Activated CD4-positive, alpha-beta T cell treated with anti-CD3 and anti-CD28 coated beads, Interleukin-2, amount 10 ng/mL, durations not matched to agents 24 days and 14 days (primary cell): ENCODE measurements at regions not wholly inside any gene's neighbourhood (a gene's known extent, or its start where the extent isn't known, plus 50 kb on each side); places are given as distances from the start of the nearest gene placed in this dataset.
"Not testable (repeated sequence)": the region's sequence is repeated elsewhere in the genome, so short reads cannot be mapped to it uniquely, and the experiment has no call there.

Experiments
- DNase-seq: peaks from one replicate; pipeline ENCODE4 v3.0.0; 2022
- H3K27ac Mint-ChIP-seq: one replicate; pipeline ENCODE4 v1.8.0; 2022; ENCODE audit warnings: mild to moderate bottlenecking, mixed read lengths
- H3K27me3 Mint-ChIP-seq: one replicate; pipeline ENCODE4 v1.8.0; 2022; ENCODE audit warnings: mixed read lengths
- H3K36me3 Mint-ChIP-seq: one replicate; pipeline ENCODE4 v1.8.0; 2022; ENCODE audit warnings: low read depth, mild to moderate bottlenecking, mixed read lengths
- H3K4me1 Mint-ChIP-seq: one replicate; pipeline ENCODE4 v1.8.0; 2021; ENCODE audit warnings: mixed read lengths
- H3K4me3 Mint-ChIP-seq: one replicate; pipeline ENCODE4 v1.8.0; 2022; ENCODE audit warnings: mild to moderate bottlenecking, moderate library complexity, mixed read lengths
- H3K9me3 Mint-ChIP-seq: one replicate; pipeline ENCODE4 v1.8.0; 2021; ENCODE audit warnings: mixed read lengths
- intact Hi-C: fragments of 100-400 bp; cut with micrococcal nuclease; formaldehyde crosslinking; loops from one replicate; pipeline ENCODE4 v1.15.1; 2023

DNA sequence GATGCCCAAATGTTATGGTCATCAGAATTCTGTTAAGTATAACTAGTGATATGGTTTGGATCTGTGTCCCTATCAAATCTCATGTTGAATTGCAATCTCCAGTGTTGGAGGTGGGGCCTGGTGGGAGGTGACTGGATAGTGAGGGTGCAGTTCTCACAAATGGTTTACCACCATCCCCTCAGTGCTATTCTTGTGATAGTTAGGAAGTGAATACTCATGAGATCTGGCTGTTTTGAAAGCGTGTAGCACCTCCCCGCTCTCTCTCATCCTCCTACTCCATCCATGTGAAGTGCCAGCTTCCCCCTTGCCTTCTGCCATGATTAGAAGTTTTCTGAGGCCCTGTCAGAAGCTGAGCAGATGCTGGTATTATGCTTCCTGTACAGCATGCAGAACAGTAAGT, 359.5 kb downstream of the TMEM167A start:
- Mint-ChIP-seq H3K9me3 (peaks cover 5% of the 10 kb centered on the region), H3K4me1 (peaks cover 5% of the 10 kb centered on the region)
- DNase-seq: no peak

GRCh38 chr5:82714732-82715131, 362.5 kb downstream of the TMEM167A start:
- not testable (repeated sequence) for H3K4me3 Mint-ChIP-seq, H3K36me3 Mint-ChIP-seq

More for the DNA sequence above, 359.5 kb downstream of the TMEM167A start:
- no peak overlapping the region for H3K27ac Mint-ChIP-seq
- intact Hi-C loops: no loop called here
- H3K4me3 Mint-ChIP-seq: no peak overlapping the region
- peaks cover 1% of the 10 kb centered on the region for H3K27me3 Mint-ChIP-seq
- no peaks in the 10 kb centered on the region for H3K36me3 Mint-ChIP-seq

DNA sequence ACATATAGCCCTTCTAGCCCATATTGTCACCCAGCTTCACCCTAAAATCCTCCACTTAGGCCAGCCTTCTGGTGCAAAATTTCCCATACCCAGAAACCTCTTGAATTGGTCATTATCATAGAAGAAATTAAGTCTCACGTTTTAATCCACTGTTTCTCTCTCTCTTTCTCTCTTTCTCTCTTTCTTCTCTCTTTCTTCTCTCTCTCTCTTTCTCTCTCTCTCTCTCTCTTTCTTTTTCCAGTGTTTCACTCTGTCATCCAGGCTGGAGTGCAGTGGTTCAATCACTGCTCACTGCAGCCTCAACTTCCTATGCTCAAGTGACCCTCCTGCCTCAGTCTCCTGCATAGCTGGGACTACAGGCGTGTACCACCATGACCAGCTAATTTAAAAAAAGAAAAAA, 363.4 kb downstream of the TMEM167A start:
- no peaks in the 10 kb centered on the region for H3K36me3 Mint-ChIP-seq
- H3K4me1 Mint-ChIP-seq: peaks cover 3% of the 10 kb centered on the region
- intact Hi-C loops: no loop called here
- no peaks in the 10 kb centered on the region for H3K9me3 Mint-ChIP-seq
- no peak overlapping the region for H3K4me3 Mint-ChIP-seq
- DNase-seq: no peak
- peaks cover 4% of the 10 kb centered on the region for H3K27me3 Mint-ChIP-seq
- H3K27ac Mint-ChIP-seq: no peak overlapping the region

More at GRCh38 chr5:82714732-82715131, 362.5 kb downstream of the TMEM167A start:
- H3K4me1 Mint-ChIP-seq, H3K27me3 Mint-ChIP-seq, H3K27ac Mint-ChIP-seq, intact Hi-C loops, DNase-seq, H3K9me3 Mint-ChIP-seq: not testable (repeated sequence)

DNA sequence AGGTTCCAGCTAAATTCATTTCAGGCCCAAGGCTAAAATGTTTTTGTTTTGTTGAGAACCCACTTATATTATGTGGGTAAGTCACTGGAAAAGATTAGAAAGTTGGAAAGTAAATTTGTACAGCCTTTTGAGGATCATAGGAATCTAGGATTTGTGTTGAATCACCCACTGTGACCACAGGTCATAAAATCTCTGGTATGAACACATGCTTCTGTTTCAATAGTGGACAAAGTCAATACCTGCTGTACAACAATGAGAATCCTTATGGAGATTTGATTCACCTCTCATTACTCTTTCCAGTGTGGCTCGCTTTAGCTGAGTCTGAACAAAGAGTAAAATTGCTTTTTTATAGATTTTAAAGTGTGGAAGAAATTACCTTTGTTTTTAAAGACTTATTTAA, 369.5 kb downstream of the TMEM167A start:
- Mint-ChIP-seq H3K27me3 (peaks cover 10% of the 10 kb centered on the region), H3K36me3 (no peaks in the 10 kb centered on the region), H3K4me1 (no peaks in the 10 kb centered on the region), H3K27ac (no peak overlapping the region), H3K4me3 (no peak overlapping the region), H3K9me3 (peaks cover 7% of the 10 kb centered on the region)
- no peak for DNase-seq
- intact Hi-C loops: no loop called here

- no peak overlapping the region for H3K4me3 Mint-ChIP-seq
- intact Hi-C loops: no loop called here
Measured at GRCh38 chr5:82704381-82704780, 372.8 kb downstream of the TMEM167A start.

GRCh38 chr5:82702046-82702445, 375.1 kb downstream of the TMEM167A start:
- Mint-ChIP-seq H3K9me3 (peaks cover 7% of the 10 kb centered on the region), H3K27me3 (peaks cover 9% of the 10 kb centered on the region), H3K27ac (no peak overlapping the region), H3K4me3 (no peak overlapping the region), H3K4me1 (no peaks in the 10 kb centered on the region), H3K36me3 (no peaks in the 10 kb centered on the region)
- DNase-seq: no peak
- intact Hi-C loops: no loop called here

More at GRCh38 chr5:82704381-82704780, 372.8 kb downstream of the TMEM167A start:
- Mint-ChIP-seq H3K27me3 (peaks cover 12% of the 10 kb centered on the region), H3K36me3 (no peaks in the 10 kb centered on the region), H3K27ac (no peak overlapping the region), H3K9me3 (peaks cover 7% of the 10 kb centered on the region), H3K4me1 (no peaks in the 10 kb centered on the region)
- DNase-seq: no peak

DNA sequence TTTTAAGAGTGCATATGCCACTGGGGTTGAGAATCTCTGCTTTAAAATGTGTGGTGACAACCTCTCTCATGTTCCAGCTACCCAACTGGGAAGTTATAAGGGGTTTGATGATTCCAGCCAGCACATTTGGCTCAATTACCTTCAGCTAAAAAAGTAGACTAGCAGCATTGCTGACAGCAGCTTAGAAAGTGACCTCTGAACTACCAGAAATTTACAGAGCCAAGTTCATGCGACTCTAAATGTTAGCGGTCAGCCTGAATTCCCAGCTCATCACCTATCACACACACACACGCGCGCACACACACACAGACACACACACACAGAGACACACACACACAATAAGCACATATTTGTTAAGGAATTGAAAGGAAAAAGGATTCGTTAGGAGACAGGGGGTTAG, 377.5 kb downstream of the TMEM167A start:
- H3K4me1 Mint-ChIP-seq: no peaks in the 10 kb centered on the region
- H3K27me3 Mint-ChIP-seq: peaks cover 15% of the 10 kb centered on the region
- H3K4me3 Mint-ChIP-seq: no peak overlapping the region
- no peaks in the 10 kb centered on the region for H3K36me3 Mint-ChIP-seq
- no peak overlapping the region for H3K27ac Mint-ChIP-seq
- intact Hi-C loops: no loop called here
- no peak for DNase-seq
- peaks cover 9% of the 10 kb centered on the region for H3K9me3 Mint-ChIP-seq

DNA sequence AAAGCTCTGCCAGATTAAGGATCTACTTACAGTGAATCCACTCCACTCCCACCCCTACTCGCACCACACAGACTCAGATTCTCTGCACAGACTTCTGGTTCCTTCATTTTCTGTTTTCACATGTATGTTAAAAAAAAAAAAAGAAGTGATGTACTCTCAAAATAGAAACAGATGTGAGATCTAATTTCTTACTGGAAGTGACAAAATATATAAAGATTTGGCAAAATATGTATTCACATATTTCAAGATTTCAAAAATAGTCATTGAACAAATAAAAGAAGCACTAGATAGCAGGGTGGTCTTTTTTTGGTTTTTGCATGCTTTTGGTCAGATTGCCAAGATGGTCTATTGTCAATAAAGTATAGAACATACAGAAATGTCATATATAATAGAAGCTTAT, 379.2 kb downstream of the TMEM167A start:
- peaks cover 14% of the 10 kb centered on the region for H3K27me3 Mint-ChIP-seq
- H3K4me3 Mint-ChIP-seq: no peak overlapping the region
- H3K27ac Mint-ChIP-seq: no peak overlapping the region
- H3K4me1 Mint-ChIP-seq: no peaks in the 10 kb centered on the region
- H3K36me3 Mint-ChIP-seq: no peaks in the 10 kb centered on the region
- intact Hi-C loops: no loop called here
- peaks cover 7% of the 10 kb centered on the region for H3K9me3 Mint-ChIP-seq
- DNase-seq: no peak

GRCh38 chr5:82694711-82695285, 382.4 kb downstream of the TMEM167A start:
- H3K27ac Mint-ChIP-seq: no peak overlapping the region
- H3K9me3 Mint-ChIP-seq: peaks cover 5% of the 10 kb centered on the region
- no peaks in the 10 kb centered on the region for H3K4me1 Mint-ChIP-seq
- no peak for DNase-seq
- H3K4me3 Mint-ChIP-seq: no peak overlapping the region
- intact Hi-C loops: no loop called here
- H3K36me3 Mint-ChIP-seq: no peaks in the 10 kb centered on the region
- H3K27me3 Mint-ChIP-seq: peaks cover 15% of the 10 kb centered on the region

- Mint-ChIP-seq H3K27ac (no peak overlapping the region), H3K4me1 (no peaks in the 10 kb centered on the region), H3K27me3 (peaks cover 14% of the 10 kb centered on the region), H3K4me3 (no peak overlapping the region), H3K9me3 (peaks cover 11% of the 10 kb centered on the region), H3K36me3 (no peaks in the 10 kb centered on the region)
- no peak for DNase-seq
- intact Hi-C loops: no loop called here
Measured at GRCh38 chr5:82692826-82693225, 384.4 kb downstream of the TMEM167A start.

- Mint-ChIP-seq H3K36me3 (no peaks in the 10 kb centered on the region), H3K4me3 (no peak overlapping the region), H3K27ac (peak overlapping the region; percentile 57), H3K27me3 (peaks cover 2% of the 10 kb centered on the region), H3K9me3 (peaks cover 12% of the 10 kb centered on the region), H3K4me1 (no peaks in the 10 kb centered on the region)
- DNase-seq: no peak
- intact Hi-C loops: no loop called here
Measured at GRCh38 chr5:82684659-82685058, 392.5 kb downstream of the TMEM167A start.

DNA sequence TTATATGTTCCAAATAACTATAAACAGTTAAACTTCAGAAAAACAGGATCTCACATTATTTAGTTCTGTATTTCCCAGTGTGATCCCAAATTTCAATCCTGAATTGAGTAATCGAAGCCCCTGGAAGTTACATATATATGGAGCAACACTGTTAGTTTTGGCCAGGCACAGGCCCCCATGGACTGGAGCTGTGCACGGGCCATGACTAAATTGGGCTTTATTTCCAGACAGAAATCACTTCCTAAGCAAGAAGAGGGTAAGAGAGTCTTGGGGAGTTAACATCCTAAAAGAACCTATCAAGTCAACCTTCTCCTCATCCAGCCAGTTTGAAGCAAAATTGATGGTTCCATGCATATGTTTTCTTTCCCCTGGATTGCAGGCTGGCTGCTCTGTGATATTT, 393.0 kb downstream of the TMEM167A start:
- no peaks in the 10 kb centered on the region for H3K36me3 Mint-ChIP-seq
- no peak for DNase-seq
- no peaks in the 10 kb centered on the region for H3K27me3 Mint-ChIP-seq
- no peak overlapping the region for H3K27ac Mint-ChIP-seq
- no peak overlapping the region for H3K4me3 Mint-ChIP-seq
- peaks cover 10% of the 10 kb centered on the region for H3K9me3 Mint-ChIP-seq
- intact Hi-C loops: no loop called here
- no peaks in the 10 kb centered on the region for H3K4me1 Mint-ChIP-seq

DNA sequence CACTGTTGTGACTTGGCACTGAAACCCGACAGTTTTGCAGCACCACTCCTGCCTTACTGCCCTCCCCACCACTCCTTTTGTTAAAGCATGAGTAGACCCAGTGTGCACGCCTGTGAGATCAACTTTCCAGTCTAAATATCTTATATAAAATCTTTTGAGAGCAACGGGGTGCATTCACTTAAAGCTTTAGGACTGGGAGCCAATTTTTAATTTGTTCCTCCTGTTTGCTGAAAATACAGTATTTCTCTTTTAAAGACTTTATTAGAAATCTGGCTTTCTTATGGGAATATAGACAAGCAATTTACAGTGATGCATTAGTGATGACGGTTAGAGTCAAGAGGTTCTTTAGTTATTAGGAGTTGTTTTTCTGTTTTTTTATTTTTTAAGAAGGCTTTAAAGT, 397.5 kb downstream of the TMEM167A start:
- Mint-ChIP-seq H3K27ac (no peak overlapping the region), H3K27me3 (no peaks in the 10 kb centered on the region), H3K4me3 (no peak overlapping the region), H3K9me3 (peaks cover 14% of the 10 kb centered on the region), H3K36me3 (peaks cover 14% of the 10 kb centered on the region), H3K4me1 (peaks cover 15% of the 10 kb centered on the region)
- DNase-seq: no peak
- intact Hi-C loops: loop anchor here (5.0 kb wide), 3 partner anchors 152 to 398 kb away; partner anchors contain the start of genes TMEM167A and XRCC4

DNA sequence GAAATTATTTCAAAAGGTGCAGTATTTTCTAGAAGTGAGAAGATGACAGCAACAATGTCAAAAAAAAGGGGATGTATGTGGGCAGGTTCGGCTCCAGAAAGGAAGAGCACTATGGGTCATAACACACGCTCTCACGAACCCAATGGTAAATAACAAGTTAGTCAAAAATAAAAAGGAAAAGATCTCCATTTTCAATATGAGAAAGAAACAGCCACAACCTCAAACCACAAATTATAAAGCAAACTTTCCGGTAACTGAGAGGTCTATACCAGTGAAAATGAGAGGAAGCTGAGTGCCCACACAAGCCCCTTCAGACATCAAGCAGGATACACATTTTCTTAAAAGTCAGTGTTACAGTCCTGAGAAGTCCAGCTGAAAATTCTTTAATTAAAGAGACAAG, 398.5 kb upstream of the RPS23 start:
- peaks cover 22% of the 10 kb centered on the region for H3K9me3 Mint-ChIP-seq
- DNase-seq: peak; percentile 74
- peaks cover 18% of the 10 kb centered on the region for H3K4me1 Mint-ChIP-seq
- H3K36me3 Mint-ChIP-seq: peaks cover 38% of the 10 kb centered on the region
- intact Hi-C loops: loop anchor here (1.0 to 5.0 kb wide), 6 partner anchors 149 to 796 kb away; partner anchors contain the start of genes TMEM167A and XRCC4
- peak overlapping the region; percentile 51 for H3K4me3 Mint-ChIP-seq
- H3K27me3 Mint-ChIP-seq: no peaks in the 10 kb centered on the region
- H3K27ac Mint-ChIP-seq: peak overlapping the region; percentile 79

DNA sequence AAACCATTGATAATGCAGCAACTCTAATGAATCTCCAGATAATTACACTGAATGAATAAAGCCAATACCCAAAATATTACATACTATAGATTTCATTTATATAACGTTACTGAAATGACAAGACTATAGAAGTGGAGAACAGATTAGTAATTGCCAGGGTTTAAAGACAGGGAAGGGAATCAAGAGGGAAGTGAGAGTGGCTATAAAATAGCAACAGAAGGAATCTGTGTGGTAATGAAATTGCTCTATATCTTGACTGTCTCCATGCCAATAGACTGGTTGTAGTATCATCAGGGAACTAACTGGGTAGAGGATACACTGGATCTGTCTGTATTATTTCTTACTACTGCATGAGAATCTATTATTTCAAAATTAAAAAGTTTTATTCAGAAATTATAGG, 396.5 kb upstream of the RPS23 start:
- H3K27me3 Mint-ChIP-seq: no peaks in the 10 kb centered on the region
- intact Hi-C loops: loop anchor here (5.0 kb wide), 3 partner anchors 147 to 403 kb away; partner anchors contain the start of genes TMEM167A and XRCC4
- H3K9me3 Mint-ChIP-seq: peaks cover 23% of the 10 kb centered on the region
- H3K27ac Mint-ChIP-seq: no peak overlapping the region
- peaks cover 20% of the 10 kb centered on the region for H3K4me1 Mint-ChIP-seq
- H3K36me3 Mint-ChIP-seq: peaks cover 40% of the 10 kb centered on the region
- H3K4me3 Mint-ChIP-seq: no peak overlapping the region
- DNase-seq: no peak
